Astrocyte of the spinal cord (primary cell): ENCODE measurements at regions not wholly inside any gene's neighbourhood (a gene's known extent, or its start where the extent isn't known, plus 50 kb on each side); places are given as distances from the start of the nearest gene placed in this dataset.
"Not testable (repeated sequence)": the region's sequence is repeated elsewhere in the genome, so short reads cannot be mapped to it uniquely, and the experiment has no call there.

ENCODE experiments used
- DNase-seq: peaks from one replicate; pipeline ENCODE4 v3.0.0; 2011; ENCODE audit warnings: low read depth, low spot score
- H3K4me3 ChIP-seq: 2 replicates; pipeline ENCODE4 v1.5.1; 2011; ENCODE audit warnings: low read depth, mild to moderate bottlenecking, low read length, moderate library complexity
- in situ Hi-C: cut with HindIII; loops from 2 replicates; pipeline ENCODE4 v1.10.0; 2017; ENCODE audit warnings: low sequenced_read_pairs
- TF ChIP-seq, protein P1 (sequence below): IDR thresholded peaks from 2 replicates; pipeline ENCODE4 v1.5.1; 2012; ENCODE audit warnings: low read depth, mild to moderate bottlenecking, low read length, inconsistent platforms

DNA sequence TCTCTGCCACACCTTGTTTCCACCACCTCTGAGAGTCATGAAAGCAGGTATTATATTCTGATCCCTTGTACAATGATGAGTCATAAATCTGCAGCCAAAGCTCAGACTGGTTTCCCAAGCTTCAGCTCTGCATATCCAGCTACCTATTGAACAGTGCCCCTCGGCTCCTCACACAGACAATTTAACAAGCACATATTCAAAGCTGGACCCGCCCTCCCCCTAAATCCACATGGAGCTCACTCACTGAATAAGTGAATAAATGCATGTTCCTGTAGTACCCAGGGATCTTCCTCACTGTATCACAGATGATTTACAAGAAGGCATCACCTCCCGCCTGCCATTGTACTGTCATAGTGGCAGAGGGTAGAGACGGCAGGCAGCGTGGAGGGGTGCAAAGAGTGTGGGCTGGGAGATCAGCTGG is 516.4 kb downstream of the GRIN2A start:
- no peak for DNase-seq
- H3K4me3 ChIP-seq: no peak overlapping the region
- TF ChIP-seq, protein P1, sequence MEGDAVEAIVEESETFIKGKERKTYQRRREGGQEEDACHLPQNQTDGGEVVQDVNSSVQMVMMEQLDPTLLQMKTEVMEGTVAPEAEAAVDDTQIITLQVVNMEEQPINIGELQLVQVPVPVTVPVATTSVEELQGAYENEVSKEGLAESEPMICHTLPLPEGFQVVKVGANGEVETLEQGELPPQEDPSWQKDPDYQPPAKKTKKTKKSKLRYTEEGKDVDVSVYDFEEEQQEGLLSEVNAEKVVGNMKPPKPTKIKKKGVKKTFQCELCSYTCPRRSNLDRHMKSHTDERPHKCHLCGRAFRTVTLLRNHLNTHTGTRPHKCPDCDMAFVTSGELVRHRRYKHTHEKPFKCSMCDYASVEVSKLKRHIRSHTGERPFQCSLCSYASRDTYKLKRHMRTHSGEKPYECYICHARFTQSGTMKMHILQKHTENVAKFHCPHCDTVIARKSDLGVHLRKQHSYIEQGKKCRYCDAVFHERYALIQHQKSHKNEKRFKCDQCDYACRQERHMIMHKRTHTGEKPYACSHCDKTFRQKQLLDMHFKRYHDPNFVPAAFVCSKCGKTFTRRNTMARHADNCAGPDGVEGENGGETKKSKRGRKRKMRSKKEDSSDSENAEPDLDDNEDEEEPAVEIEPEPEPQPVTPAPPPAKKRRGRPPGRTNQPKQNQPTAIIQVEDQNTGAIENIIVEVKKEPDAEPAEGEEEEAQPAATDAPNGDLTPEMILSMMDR: no peak
- in situ Hi-C loops: no loop called here

DNA sequence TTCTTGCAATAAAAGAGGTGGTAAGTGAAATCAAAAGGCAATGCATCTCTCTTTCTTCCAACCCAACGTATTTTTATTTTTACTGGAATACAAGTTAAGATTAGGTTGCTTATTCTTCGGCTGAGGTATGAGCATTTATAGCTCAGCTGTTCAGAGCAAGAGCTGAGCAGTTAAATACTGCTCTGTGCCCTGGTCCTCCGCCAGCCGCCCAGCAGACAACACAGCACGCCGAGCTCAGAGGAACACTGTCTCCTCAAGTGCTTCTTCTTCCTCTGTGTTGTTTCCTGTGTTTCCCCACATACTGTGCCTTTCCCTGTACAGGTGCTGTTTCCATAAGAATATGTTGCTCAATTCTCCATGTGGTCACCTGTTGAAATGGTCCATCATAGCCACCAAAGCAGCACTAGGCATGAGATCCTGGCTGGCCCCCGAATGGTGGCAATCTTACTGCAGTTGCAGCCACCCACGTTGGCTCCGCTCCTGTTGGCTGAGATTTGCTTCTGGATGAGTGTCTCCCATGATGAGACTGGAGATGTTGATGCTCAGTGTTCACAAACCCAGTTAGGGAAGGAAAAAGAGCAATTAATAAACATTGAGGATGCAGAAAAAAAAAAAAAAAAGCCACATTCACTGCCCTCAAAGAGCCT is 515.3 kb downstream of the GRIN2A start:
- DNase-seq: no peak
- TF ChIP-seq, protein P1: no peak
- H3K4me3 ChIP-seq: no peak overlapping the region
- in situ Hi-C loops: no loop called here

DNA sequence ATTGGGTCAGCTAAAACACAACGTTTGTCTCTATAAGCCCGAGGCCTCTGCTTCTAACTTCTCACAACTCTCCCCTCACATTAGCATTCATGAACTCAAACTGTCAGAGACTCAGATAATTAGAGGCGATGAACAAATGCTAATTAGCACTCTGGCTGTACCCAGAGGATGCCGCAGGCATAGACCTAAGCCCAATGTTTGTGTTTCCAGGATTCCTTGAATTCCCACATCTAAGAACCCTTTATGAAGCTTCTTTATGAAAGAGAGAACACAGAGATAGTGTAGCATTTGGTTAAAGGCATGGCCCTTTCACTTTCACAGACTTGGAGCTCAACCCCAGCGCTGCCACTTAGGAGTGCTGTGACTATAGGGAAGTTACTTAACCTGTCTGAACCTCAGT is 512.2 kb downstream of the GRIN2A start:
- no peak overlapping the region for H3K4me3 ChIP-seq
- DNase-seq: no peak
- TF ChIP-seq, protein P1: no peak
- in situ Hi-C loops: no loop called here

DNA sequence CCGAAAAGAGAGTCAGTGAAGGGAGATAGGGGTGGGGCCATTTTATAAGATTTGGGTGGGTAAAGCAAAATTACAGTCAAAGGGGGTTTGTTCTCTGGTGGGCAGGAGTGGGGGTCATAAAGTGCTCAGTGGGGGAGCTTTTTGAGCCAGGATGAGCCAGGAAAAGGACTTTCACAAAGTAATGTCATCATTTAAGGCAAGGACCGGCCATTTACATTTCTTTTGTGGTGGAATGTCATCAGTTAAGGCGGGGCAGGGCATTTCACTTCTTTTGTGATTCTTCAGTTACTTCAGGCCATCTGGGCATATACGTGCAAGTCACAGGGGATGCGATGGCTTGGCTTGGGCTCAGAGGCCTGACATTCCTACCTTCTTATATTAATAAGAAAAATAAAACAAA is 511.6 kb downstream of the GRIN2A start:
- DNase-seq, in situ Hi-C loops, H3K4me3 ChIP-seq: not testable (repeated sequence)

DNA sequence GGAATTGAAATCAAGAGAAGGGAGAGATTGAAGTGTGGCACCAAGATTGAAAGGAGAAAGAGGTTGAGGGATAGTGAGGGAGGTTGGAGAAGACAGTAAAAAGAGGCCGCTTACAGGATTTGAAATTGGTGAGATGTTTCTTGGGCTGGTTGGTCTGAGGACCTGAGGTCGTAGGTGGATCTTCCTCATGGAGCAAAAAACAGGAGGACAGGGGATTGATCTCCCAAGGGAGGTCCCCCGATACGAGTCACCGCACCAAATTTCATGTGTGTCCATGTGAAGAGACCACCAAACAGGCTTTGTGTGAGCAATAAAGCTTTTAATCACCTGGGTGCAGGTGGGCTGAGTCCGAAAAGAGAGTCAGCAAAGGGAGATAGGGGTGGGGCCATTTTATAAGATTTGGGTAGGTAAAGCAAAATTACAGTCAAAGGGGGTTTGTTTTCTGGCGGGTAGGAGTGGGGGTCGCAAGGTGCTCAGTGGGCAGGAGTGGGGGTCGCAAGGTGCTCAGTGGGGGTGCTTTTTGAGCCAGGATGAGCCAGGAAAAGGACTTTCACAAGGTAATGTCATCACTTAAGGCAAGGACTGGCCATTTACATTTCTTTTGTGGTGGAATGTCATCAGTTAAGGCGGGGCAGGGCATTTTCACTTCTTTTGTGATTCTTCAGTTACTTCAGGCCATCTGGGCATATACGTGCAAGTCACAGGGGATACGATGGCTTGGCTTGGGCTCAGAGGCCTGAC is 505.5 kb downstream of the GRIN2A start:
- DNase-seq, in situ Hi-C loops, H3K4me3 ChIP-seq: not testable (repeated sequence)

DNA sequence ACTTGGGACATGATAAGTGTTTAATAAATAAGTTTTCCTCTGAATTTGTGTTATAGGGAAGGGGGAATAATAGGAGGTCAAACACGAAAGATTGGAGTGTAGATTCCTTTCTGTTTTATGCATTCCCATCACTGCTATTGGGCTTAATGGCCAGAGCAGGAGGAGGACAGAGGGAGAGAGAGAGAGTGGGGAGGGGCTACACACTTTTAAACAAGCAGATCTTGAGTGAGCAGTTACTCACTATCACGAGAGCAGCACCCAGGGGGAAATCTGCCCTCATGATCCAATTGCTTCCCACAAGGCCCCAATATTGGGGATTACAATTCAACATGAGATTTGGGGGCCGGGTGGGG is 505.0 kb downstream of the GRIN2A start:
- TF ChIP-seq, protein P1: no peak
- DNase-seq: no peak
- H3K4me3 ChIP-seq: no peak overlapping the region
- in situ Hi-C loops: no loop called here

DNA sequence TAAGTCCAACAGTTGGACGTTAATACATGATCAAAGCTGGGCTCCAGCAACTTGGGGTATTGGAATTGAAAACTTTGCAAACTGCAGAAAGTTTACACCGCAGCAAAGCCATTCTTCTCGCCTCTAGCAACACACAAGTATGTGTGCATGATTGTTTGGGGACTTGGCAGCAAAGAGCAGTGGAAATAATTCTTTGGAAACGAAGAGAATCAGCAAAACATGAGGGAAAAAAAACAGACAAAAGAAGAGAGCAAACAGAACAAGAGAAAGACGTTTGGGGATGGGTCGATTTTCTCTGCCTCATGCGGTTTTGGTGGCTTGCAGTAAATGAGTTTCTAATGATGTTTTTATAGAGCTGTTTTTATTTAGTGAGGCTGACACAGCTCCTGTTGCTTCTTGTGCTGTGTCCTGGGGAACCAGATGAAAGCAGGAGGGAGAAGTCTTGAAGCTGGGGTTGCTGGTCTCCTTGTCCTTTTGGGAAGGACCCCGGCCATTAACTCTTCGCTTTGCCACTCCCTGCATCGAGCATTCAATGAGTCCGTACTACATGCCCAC is 502.9 kb downstream of the GRIN2A start:
- TF ChIP-seq, protein P1: no peak
- in situ Hi-C loops: no loop called here
- no peak for DNase-seq

More for the DNA sequence above, 502.9 kb downstream of the GRIN2A start:
- H3K4me3 ChIP-seq: no peak overlapping the region
